Iris pigment epithelial cell (primary cell): ENCODE measurements at regions not wholly inside any gene's neighbourhood (a gene's known extent, or its start where the extent isn't known, plus 50 kb on each side); places are given as distances from the start of the nearest gene placed in this dataset.
"Not testable (repeated sequence)": the region's sequence is repeated elsewhere in the genome, so short reads cannot be mapped to it uniquely, and the experiment has no call there.

Source experiments
- DNase-seq: peaks from one replicate; pipeline ENCODE4 v3.0.0-alpha.2; 2011; ENCODE audit warnings: low read depth

DNA sequence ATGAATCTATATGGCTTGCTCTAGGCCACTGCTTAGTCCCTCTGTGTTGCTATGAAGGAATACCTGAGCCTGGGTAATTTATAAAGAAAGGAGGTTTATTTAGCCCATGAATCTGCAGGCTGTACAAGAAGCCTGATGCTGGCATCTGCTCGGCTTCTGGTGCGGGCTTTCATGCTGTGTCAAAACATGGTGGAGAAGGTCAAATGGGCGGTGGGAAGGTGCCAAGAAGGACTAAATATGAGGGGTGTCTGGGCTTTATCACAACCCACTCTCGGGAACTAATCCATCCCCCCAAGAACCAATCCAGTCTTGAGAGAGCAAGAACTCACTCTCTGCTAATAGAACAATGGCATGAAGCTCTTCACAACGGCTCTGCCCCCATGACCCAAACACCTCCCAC, 481.6 kb downstream of the EIPR1 start:
- no peak for DNase-seq

DNA sequence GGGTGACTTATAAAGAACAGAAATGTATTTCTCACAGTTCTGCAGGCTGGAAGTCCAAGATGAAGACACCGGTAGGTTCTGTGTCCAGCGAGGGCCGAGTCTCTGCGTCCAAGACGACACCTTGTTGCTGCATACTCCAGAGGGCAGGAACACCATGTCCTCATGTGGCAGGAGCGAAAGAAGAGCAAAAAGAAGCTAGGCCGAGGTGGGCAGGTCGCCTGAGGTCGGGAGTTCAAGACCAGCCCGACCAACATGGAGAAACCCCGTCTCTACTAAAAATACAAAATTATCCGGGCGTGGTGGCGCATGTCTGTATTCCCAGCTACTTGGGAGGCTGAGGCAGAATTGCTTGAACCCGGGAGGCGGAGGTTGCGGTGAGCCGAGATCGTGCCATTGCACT, 483.6 kb downstream of the EIPR1 start:
- not testable (repeated sequence) for DNase-seq

DNA sequence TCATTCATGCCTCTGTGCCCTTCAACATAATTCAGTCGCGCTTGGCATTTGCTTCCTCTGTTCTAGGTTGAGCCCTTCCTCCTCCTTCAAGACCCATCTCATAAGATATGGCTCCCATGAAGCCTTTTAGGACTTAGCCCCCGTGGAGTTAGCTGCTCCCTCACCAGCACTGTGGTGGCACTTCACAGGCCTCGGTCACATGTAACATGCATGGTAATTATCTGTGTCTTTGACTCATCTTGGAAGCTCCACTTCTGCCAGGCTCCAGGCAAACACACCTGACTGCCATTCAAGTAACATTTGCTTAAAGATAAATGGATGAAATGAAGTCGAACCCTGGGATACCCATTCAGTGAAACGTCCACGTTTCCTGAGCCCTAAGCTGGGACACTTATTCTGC, 484.7 kb downstream of the EIPR1 start:
- DNase-seq, result no peak

DNA sequence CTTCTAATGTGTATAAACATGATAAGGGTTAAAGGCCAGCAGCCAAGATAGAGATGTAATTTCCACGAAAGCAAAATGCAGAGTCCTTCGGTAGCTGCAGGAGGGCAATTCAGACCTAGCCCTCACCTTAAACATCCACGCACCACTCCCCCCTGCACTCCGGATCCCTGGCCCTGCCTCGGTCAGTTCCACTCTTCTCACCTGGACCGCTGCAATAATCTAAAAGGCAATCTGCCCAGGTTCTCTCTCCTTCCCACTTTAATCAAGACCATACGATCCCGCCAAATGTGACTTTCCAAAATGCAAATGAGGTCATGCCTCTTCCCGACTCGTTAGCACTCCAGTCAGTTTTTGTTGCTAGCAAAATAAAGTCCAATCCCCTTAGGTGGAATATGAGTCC, 485.2 kb downstream of the EIPR1 start:
- no peak for DNase-seq

DNA sequence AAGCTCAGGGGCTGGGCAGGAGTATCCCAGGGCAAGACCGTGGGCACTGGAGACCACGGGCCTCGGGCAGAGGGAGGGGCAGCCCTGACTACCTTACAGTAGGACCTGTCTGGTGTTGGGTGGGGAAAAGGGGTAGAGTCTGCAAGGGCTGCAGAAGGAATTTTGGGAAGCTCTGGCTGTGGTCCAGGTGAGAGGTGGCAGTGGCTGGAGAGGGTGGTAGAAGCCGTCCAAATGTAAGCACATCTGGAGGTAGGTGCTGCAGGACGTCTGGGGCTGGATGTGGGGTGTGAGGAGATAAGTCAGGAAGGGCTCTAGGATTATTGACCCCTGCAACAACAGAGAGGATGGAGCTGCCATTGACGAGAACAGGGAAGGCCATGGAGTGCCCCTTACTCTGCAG, 486.7 kb downstream of the EIPR1 start:
- DNase-seq, result no peak

DNA sequence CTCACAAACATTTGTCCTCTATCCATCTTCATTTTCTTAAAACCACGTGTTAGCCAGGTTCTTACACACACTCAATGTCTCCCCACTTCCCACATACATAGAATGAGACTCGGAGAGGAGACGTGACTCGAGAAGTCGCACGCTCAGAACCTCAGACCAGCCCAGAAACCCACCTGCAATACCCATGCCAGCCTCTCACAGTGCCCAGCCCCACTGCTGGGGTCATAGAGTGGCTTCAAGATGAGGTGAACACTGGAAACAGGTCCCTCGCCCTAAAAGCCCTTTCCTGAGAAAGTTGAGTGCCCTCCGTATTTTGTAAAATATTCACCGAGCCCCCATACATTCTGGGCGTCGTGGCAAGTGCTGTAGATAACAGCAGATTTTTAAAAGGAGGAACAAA, 487.4 kb downstream of the EIPR1 start:
- DNase-seq, result no peak

DNA sequence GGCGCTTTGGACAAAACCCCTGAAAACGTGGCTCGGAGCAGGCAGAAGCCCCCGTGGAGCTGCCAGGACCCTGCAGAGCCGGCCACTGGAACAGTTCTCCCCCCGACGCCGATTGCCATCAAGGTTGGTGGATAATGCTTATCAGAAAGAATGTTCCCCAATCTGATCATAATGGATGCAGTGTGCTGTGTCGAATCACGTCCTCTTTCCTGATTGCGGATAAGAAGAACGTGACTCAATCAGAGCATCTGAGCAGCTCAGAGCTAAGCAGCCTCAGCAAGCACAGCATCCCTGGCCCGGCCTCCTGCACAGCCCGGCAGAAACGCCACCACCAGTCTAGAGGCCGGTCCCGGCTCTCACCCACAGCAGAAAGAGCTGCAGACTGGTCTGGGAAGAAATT, 488.0 kb downstream of the EIPR1 start:
- no peak for DNase-seq

DNA sequence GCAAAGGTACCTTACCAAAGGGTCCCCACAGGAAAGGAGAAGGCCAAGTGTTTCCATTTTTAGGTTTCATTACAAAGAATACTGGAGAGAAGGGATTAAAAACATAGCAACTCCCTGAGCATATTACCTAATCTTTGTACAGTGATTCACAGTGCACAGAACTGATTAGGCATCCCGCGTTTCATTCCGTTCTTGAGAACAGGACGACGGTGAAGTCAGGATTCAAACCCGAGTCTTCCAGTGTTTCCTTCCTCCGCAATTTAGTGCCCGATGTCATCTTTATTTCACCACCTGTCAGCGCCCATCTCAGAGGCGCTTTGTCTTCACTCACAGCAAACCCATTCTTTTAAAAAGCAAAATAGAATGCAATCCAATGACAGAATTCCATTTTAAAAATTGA, 488.5 kb downstream of the EIPR1 start:
- no peak for DNase-seq

DNA sequence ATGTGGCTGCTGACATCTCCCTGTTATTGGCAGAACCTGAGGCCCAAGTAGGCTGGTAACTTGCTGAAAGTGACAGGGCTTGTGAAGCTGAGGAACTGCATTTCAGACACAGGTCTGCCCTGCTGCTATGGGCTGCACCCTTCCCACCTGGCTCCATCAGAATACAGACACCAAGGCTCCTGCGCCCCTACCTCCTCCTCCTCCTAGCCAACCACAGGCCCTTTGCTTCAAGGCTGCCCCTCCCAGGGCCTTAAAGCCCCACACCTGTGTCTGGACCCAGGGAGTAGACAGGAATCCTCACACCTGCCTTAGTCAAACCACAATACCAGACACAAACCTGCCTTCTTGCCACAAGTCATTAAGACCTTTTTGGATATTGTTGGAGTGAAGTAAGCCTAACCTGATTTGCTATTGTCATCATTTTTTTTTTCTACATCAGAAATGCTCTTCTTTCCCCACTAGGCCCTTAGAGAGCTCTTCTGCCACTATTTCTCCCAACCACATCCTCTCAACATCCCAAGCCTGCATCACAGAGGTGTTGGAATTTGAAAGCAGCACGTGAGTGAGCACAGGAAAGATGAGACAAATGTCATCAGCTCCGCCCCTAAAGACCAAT, 489.7 kb downstream of the EIPR1 start:
- DNase-seq, result no peak

DNA sequence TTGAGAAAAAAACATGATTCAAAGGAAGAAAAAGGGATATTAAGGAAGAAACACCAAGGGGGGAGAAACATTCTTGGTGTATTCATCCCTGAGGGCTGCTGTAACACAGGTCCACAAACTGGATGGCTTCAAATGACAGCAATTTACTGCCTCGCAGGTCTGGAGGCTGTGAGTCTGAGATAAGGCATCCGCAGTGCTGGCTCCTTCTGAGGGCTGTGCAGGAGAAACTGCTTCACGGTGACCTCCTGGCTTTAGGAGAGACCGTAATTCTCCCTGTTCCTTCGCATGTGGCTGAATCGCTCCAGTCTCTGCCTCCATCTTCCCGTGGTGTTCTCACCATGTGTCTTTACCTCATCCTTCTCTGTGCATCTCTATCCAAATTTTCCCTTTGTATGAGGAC, 490.7 kb downstream of the EIPR1 start:
- DNase-seq, result no peak

DNA sequence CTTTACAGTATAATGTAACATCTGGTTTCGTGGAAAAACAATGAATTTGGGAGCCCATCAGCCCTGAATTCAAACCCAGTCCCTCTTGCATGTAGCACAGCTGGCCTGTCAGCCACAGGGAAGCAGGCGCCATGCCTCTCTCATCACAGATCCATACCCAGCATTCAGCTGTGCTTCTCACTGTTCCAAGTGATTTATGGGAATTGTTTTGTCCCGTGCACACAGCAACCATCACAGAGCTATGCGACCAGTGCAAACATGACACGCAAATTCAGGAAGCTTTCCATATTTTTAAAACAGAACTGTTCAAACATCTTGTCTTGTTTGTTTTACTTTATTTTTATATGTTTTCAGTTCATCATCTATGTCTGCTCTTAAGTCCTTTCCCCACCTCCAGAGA, 496.1 kb downstream of the EIPR1 start:
- no peak for DNase-seq

DNA sequence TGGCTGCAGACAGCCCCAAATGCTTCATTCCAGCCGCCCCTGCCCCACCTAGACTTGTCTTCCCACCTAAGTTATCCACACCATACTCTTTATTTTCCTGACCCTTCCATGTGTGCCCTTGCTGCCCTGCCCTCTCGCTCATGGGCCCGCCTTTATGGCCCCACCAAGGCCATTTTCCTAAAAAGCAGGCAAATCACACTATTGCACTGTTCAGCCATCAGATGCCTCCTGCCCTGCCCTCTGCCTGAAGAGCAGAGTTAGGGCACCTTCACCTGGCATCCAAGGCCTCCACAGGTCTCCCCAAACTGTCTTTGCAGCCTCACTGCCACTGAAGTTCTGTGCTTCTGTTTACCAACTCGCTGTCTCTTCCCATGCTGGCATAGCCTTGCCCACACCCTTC, 496.7 kb downstream of the EIPR1 start:
- no peak for DNase-seq

DNA sequence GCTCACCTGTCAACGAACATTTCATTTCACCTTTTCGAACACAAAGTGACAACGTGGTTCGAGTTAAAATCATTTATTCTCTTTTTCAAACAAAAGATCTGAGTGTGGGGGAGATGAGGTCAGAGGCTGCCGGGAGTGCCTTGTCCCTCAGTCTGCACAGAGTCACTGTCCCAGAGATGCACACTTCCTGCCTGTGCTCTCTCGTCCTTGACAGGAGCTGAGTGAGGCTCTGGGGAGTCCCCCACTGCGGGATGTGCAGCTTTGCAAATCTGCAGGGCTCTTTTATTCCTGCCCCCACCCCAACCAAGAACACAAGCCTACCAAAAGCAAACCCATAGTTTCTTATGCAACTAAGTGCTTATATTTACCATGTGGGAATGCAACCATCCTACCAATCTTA, 497.8 kb downstream of the EIPR1 start:
- no peak for DNase-seq

DNA sequence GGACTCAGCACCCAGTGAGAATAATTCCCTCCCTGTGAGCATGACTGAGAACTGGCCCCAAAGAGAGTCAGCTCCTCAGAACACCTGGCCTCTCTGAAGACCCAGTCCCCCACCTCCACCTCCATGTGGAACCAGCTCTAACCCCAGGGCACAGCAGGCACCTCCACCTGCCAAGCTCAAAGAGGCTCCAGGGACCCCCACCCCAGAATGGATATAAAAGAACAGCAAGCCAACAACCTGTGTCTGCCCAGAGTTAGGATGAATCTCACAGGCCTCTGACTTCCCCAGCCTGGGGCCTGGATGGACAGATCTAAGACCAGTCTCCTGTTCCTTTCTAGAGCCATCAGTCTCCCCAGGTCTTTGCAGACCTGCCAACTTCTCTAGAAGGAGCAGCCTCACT, 498.5 kb downstream of the EIPR1 start:
- no peak for DNase-seq

DNA sequence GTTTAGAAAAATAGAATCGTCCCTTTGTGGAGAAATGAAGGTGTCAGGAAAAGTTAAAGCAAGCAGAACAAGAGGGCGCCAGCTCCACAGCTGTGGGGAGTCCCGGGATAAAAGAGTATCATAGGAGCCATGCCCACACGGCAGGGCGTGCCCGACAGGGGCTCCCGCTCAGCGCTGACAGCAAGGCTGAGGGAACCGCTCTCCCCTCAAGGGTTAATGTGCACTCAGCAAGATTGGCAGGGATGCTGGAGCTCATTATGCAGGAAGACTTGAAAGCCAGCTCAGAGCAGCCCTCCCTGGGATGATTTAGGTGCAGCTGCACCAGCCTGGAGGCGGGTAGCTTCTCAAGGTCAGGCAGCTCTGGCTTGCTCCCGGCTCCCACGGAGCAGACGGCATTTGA, 500.2 kb downstream of the EIPR1 start:
- no peak for DNase-seq

DNA sequence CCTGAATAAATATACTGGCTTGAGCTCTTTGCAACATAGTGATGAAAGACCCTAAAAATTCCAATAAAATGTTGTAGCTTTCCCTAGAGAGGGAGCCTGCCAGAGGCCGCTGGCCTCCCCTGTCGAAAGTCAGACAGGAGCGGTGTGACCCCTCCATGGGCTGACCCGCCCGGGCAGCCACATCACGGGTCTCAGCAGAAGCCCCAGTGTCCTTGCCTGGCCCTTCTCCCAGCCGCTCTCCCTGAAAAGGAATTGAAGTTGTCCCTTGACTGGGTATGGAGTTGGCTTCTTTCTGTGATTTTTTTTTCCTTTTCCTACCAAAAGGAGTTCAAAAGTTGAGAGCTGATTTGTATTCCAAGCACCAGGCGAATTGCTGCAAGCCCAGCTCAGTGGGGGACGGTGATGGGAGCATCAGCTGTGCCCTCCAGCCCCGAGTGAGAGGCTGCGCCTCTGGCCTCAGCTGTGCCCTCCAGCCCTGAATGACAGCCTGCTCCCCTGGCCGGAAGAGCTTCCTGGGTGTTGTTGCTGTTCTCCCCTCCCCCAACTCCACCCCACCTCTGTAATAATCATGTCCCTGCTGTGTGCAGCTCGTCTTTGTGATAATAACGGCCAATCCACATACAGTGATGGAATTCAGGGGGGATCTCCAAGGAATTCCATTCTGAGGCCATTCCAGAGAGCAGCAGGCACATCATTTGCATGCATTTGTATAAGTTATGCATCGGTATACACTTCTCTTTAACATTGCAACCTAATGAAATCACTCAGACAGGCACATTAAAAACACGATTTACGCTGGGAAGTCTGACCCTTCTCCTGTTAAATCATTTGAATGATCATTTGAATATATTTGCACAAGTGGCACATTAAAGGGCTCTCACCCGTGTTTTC, 501.0 kb downstream of the EIPR1 start:
- DNase-seq, result no peak

DNA sequence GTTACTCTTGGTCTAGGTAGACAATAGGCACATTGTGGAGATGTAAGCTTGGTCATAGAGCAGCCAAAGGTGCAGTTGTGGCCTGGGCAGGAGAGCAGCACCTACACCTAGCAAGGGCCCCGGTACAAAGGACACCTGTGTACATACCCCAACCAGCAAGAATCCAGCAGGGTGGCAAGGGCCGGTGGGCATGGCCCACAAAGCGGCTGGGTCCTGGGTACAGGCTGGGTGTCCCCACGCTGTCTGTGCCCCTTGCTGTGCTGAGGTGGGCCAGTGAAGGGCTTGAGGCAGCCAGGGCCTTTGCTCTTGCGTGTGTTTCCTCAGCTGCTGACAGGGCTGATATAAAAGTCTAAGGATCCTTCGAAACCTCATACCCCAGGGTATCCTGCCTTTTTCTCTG, 501.8 kb downstream of the EIPR1 start:
- no peak for DNase-seq

DNA sequence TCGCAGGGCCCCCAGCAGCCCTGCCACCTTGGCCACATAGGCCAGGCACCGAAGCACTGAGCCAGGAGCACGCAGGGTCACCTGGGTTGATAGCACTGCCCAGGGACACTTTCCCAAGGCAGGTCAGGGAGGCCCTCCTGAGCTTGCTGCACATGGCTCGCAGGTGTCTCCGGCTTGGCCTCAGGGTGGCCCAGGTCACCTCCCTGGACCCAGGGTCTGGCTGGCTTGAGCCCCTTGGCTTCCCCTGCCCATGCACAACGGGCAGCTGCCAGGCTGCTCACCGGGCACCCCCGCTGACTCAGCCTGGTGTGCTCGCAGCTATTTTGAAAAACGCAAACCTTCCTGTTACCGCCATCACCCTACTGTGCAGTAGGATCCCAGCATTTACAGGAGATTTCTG, 502.3 kb downstream of the EIPR1 start:
- no peak for DNase-seq

DNA sequence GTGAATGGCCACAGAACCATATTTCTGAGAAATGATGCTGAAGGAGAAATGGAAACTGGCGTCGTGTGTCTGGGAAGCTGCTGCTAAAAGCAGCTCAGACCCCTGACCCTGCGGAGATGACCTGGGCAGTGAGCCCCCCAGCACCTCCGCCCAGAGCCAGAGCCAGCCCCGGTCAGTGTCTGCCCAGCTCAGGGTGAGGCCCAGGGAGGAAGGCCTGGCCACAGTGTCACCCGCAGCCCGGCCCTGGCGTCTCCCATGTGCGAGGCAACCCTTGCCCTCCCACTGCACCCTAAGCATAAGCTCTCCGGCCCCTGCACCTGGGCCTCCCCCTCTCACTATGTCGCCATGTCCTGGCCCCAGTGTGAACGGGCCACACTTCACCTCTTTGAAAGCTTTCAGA, 502.8 kb downstream of the EIPR1 start:
- DNase-seq, result no peak

DNA sequence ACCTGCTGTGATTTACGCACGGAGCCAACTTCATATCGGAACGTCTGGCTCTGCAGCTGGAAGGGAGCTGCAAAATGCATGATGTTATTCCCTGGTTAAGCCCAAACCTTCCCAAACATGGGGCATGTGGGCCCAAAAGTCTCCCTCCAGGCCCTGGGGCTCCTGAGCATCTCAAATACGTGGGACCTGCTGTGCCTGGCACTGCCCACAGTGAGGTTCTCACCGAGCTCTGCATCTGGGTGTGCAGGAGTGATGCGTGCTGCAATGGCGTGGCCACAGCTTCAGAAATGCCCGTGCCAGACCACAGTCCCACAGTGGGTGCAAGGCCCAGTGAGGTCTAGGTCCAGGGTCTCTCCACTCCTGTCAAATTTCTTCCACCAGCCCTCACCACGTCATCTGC, 503.3 kb downstream of the EIPR1 start:
- no peak for DNase-seq

DNA sequence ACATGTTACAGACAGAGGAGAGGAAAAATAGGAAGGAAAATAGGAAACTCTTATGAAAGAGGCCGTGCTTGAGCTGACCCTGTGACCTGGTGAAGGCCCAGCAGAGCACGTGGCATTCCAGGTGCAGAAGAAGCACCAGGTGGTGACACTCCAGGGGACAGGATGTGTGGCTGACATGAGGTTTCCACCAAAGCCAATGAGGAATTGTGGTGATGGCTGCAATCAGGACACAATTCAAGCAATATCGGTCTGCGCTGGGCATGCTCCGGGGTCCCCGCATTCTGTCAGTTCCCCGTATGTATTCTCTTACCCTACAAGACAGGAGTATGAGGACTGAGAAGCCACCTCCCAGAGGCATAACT, 504.2 kb downstream of the EIPR1 start:
- DNase-seq, result no peak

DNA sequence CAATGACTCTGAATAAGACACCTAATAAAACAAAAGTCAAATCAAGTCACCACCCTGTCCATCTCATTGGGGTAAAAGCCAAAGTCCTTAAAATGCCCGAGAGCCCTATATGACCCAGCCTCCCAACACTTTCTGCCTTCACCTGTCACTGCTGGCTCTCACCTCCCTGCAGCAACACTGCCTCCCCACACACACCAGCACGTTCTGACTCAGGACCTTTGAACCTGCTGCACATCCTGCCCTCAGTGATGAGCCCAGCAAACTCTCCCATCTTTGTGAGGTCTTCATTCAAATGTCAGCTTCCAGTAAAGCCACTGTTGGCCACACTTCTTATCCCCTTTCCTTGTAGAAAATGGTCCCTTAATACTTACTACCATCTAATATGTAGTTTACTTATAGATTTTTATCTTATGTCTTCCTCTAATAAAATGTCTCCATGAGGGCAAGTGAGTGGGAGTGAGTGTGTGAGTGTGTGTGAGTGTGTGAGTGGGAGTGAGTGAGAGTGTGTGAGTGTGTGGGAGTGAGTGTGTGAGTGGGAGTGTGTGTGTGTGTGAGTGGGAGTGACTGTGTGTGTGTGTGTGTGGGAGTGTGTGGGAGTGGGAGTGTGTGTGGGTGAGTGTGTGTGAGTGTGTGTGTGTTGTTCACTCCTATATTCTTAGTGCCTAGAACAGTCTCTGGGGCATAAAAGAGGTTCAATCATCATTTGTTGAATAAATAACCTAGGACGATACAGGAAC, 504.7 kb downstream of the EIPR1 start:
- no peak for DNase-seq

DNA sequence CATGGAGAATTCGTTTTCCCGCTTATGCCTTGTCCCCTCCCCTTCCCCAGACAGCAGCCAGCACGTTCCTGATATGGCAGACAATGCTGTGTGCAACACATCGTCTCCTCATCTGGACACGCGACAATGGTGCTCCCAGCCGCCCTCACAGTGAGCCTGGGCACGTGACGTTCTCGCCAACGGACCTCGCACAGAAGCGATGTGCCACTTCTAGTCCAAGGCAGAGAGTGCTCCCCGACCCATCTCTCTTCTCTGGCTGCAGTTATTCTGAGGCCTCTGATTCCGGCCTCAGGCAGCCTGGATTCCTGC, 505.4 kb downstream of the EIPR1 start:
- no peak for DNase-seq
